Natural killer cell (primary cell): ENCODE measurements at regions not wholly inside any gene's neighbourhood (a gene's known extent, or its start where the extent isn't known, plus 50 kb on each side); places are given as distances from the start of the nearest gene placed in this dataset.

Source experiments
- ATAC-seq, 3 donors: fragments of 150-1000 bp in 2 of 3; fragments of 200-7000 bp in 1 of 3; cut with Tn5 transposase; 1 replicate in 1 of 3; 2 replicates in 2 of 3; pipeline ENCODE4 v1.10.0; 2021; ENCODE audit warnings: mild to moderate bottlenecking in 2 of 3, moderate library complexity in 2 of 3
- DNase-seq, 2 donors: peaks; one replicate each; pipeline versions ENCODE4 v3.0.0 to v3.0.0-alpha.2; 2013 to 2021; ENCODE audit warnings: mixed read lengths in 1 of 2
- H3K27ac ChIP-seq: one replicate; pipeline ENCODE4 v1.5.1; 2013; ENCODE audit warnings: mild to moderate bottlenecking, low read length
- H3K27me3 ChIP-seq: one replicate; pipeline ENCODE4 v1.6.1; 2013; ENCODE audit warnings: low read length; ENCODE audit not compliant: control insufficient read depth, insufficient read depth
- H3K36me3 ChIP-seq: one replicate; pipeline ENCODE4 v1.6.1; 2013; ENCODE audit warnings: low read length; ENCODE audit not compliant: control insufficient read depth, insufficient read depth
- H3K4me1 ChIP-seq: one replicate; pipeline ENCODE4 v1.6.1; 2013; ENCODE audit warnings: low read length; ENCODE audit not compliant: control insufficient read depth, insufficient read depth
- H3K4me3 ChIP-seq: one replicate; pipeline ENCODE4 v1.5.1; 2013; ENCODE audit warnings: low read length
- H3K9me3 ChIP-seq: one replicate; pipeline ENCODE4 v1.6.1; 2013; ENCODE audit warnings: low read length; ENCODE audit not compliant: control insufficient read depth, insufficient read depth
- H3K27ac Mint-ChIP-seq, 2 donors: one replicate each; pipeline ENCODE4 v1.8.0; 2022; ENCODE audit warnings: mild to moderate bottlenecking in 2 of 2, mixed read lengths in 2 of 2, moderate library complexity in 1 of 2
- H3K27me3 Mint-ChIP-seq, 2 donors: one replicate each; pipeline ENCODE4 v1.8.0; 2022; ENCODE audit warnings: low read depth in 2 of 2, mixed read lengths in 2 of 2
- H3K36me3 Mint-ChIP-seq: one replicate; pipeline ENCODE4 v1.8.0; 2022; ENCODE audit warnings: mixed read lengths
- H3K4me1 Mint-ChIP-seq, 2 donors: one replicate each; pipeline ENCODE4 v1.8.0; 2022; ENCODE audit warnings: mixed read lengths in 2 of 2
- H3K4me3 Mint-ChIP-seq: one replicate; pipeline ENCODE4 v1.8.0; 2022; ENCODE audit warnings: mild to moderate bottlenecking, moderate library complexity, mixed read lengths
- H3K9me3 Mint-ChIP-seq, 2 donors: one replicate each; pipeline ENCODE4 v1.8.0; 2022; ENCODE audit warnings: mixed read lengths in 2 of 2
- WGBS: methylation state at CpG from one replicate; pipeline ENCODE4 v1.1.7; 2013; ENCODE audit warnings: missing lambda C conversion rate; ENCODE audit not compliant: insufficient coverage; 5-methylcytosine and 5-hydroxymethylcytosine counted together
- intact Hi-C: fragments of 100-400 bp; cut with micrococcal nuclease; formaldehyde crosslinking; loops from one replicate; pipeline ENCODE4 v1.14.2; 2022
- TF ChIP-seq, protein P1 (sequence below): fragments of 200-600 bp; IDR thresholded peaks from one replicate; pipeline ENCODE4 v1.8.0; 2022; ENCODE audit warnings: antibody characterized with exemption

- DNase-seq = no peak
- Mint-ChIP-seq H3K4me1 (no peaks in the 10 kb centered on the region), H3K27me3 (peaks cover 18 to 22% of the 10 kb centered on the region in 2 donors), H3K9me3 (no peaks in the 10 kb centered on the region), H3K4me3 (no peak overlapping the region), H3K27ac (no peak overlapping the region), H3K36me3 (no peaks in the 10 kb centered on the region)
- Histone ChIP-seq H3K36me3 (no peaks in the 10 kb centered on the region), H3K9me3 (no peaks in the 10 kb centered on the region), H3K4me1 (no peaks in the 10 kb centered on the region), H3K4me3 (no peak overlapping the region), H3K27me3 (no peaks in the 10 kb centered on the region), H3K27ac (no peak overlapping the region)
- TF ChIP-seq, protein P1, sequence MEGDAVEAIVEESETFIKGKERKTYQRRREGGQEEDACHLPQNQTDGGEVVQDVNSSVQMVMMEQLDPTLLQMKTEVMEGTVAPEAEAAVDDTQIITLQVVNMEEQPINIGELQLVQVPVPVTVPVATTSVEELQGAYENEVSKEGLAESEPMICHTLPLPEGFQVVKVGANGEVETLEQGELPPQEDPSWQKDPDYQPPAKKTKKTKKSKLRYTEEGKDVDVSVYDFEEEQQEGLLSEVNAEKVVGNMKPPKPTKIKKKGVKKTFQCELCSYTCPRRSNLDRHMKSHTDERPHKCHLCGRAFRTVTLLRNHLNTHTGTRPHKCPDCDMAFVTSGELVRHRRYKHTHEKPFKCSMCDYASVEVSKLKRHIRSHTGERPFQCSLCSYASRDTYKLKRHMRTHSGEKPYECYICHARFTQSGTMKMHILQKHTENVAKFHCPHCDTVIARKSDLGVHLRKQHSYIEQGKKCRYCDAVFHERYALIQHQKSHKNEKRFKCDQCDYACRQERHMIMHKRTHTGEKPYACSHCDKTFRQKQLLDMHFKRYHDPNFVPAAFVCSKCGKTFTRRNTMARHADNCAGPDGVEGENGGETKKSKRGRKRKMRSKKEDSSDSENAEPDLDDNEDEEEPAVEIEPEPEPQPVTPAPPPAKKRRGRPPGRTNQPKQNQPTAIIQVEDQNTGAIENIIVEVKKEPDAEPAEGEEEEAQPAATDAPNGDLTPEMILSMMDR = no peak
- intact Hi-C loops = no loop called here
- WGBS = 70% methylated on average over 8 of the region's 9 CpGs
- no peak for ATAC-seq
Observed at GRCh38 chr1:37123276-37124115, 89.2 kb upstream of the GRIK3 start.

DNA sequence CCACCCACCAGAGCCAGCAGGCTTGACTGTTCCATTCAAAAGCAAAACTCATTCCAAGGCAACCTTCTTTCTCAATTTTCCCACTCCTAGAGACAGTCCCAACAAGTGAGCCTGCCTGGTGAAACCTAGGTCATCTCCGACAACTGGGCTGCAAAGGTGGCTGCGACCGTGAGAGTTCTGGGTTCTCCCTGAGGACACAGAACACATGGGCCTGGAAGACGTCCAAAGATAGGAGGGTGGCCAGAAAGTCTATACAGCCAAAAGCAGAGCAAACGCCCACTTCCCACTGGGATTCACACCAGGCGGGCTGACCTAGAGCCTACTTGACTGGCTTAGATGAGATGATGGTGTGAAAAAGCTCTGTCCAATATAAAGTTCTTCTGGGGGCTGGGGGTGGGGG lies 90.2 kb upstream of the GRIK3 start:
- Histone ChIP-seq H3K27me3 (no peaks in the 10 kb centered on the region), H3K4me1 (no peaks in the 10 kb centered on the region), H3K36me3 (no peaks in the 10 kb centered on the region), H3K27ac (no peak overlapping the region), H3K9me3 (no peaks in the 10 kb centered on the region), H3K4me3 (no peak overlapping the region)
- Mint-ChIP-seq H3K4me1 (no peaks in the 10 kb centered on the region), H3K4me3 (no peak overlapping the region), H3K36me3 (no peaks in the 10 kb centered on the region), H3K9me3 (no peaks in the 10 kb centered on the region), H3K27me3 (peaks cover 19 to 28% of the 10 kb centered on the region in 2 donors), H3K27ac (no peak overlapping the region)
- ATAC-seq (no peak), DNase-seq (no peak)
- 78% methylated on average over 6 of the region's 6 CpGs for WGBS
- intact Hi-C loops = no loop called here
- TF ChIP-seq, protein P1 = no peak

DNA sequence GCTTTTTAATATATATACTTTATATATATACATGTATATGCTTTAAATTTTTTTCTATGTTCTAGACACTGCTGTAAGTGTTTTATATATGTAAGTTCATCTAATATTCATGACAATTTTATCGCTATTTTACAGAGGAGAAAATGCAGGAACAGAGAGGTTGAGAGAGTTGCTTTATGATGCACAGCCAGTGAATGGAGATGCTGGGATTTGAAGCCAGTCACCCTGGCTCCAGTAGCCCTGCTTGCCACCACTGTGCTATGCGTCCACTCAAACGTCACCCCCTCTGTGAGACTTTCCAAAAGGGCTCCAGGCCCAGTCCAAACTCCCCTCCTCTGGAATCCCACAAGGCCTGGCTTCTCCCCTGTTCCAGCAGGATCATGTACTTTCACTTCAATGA lies 91.0 kb upstream of the GRIK3 start:
- Mint-ChIP-seq H3K27me3 (peaks cover 22 to 30% of the 10 kb centered on the region in 2 donors), H3K9me3 (no peaks in the 10 kb centered on the region), H3K4me3 (no peak overlapping the region), H3K27ac (no peak overlapping the region), H3K4me1 (no peaks in the 10 kb centered on the region), H3K36me3 (no peaks in the 10 kb centered on the region)
- Histone ChIP-seq H3K4me3 (no peak overlapping the region), H3K4me1 (no peaks in the 10 kb centered on the region), H3K27ac (no peak overlapping the region), H3K36me3 (no peaks in the 10 kb centered on the region), H3K9me3 (no peaks in the 10 kb centered on the region), H3K27me3 (no peaks in the 10 kb centered on the region)
- intact Hi-C loops = no loop called here
- ATAC-seq (no peak), DNase-seq (no peak)
- 89% methylated on average over 3 of the region's 3 CpGs for WGBS
- TF ChIP-seq, protein P1 = no peak
